Thymus (tissue), 11 donors: ENCODE measurements at regions not wholly inside any gene's neighbourhood (a gene's known extent, or its start where the extent isn't known, plus 50 kb on each side); places are given as distances from the start of the nearest gene placed in this dataset.

Source experiments
- DNase-seq, 9 donors: peaks; one replicate each; pipeline ENCODE4 v3.0.0-alpha.2; 2013; ENCODE audit warnings: low spot score in 9 of 9, low read depth in 6 of 9, missing footprints in 1 of 9
- H3K27ac ChIP-seq, 2 donors: one replicate each; pipeline ENCODE4 v1.5.1; 2013; ENCODE audit warnings: control low read depth in 1 of 2, low read depth in 1 of 2, low read length in 1 of 2, mild to moderate bottlenecking in 1 of 2, moderate library complexity in 1 of 2
- H3K27me3 ChIP-seq, 2 donors: one replicate each; pipeline ENCODE4 v1.5.1; 2013; ENCODE audit warnings: low read length in 1 of 2; ENCODE audit not compliant: control insufficient read depth in 2 of 2, insufficient read depth in 1 of 2
- H3K36me3 ChIP-seq, 2 donors: one replicate each; pipeline ENCODE4 v1.5.1; 2013; ENCODE audit warnings: low read length in 1 of 2, mild to moderate bottlenecking in 1 of 2, moderate library complexity in 1 of 2; ENCODE audit not compliant: control insufficient read depth in 2 of 2, insufficient read depth in 2 of 2
- H3K4me1 ChIP-seq, 2 donors: one replicate each; pipeline ENCODE4 v1.5.1; 2013; ENCODE audit warnings: low read length in 2 of 2; ENCODE audit not compliant: control insufficient read depth in 2 of 2, insufficient read depth in 2 of 2
- H3K4me3 ChIP-seq, 2 donors: one replicate each; pipeline ENCODE4 v1.5.1; 2013; ENCODE audit warnings: low read length in 2 of 2, control low read depth in 1 of 2, mild to moderate bottlenecking in 1 of 2
- H3K9me3 ChIP-seq, 2 donors: one replicate each; pipeline ENCODE4 v1.5.1; 2013; ENCODE audit warnings: low read length in 1 of 2, mild to moderate bottlenecking in 1 of 2; ENCODE audit not compliant: control insufficient read depth in 2 of 2, insufficient read depth in 1 of 2
- WGBS: extraction: QIAGEN DNeasy Blood & Tissue Kit; methylation state at CpG from one replicate; pipeline ENCODE4 v1.1.7; 2013; 5-methylcytosine and 5-hydroxymethylcytosine counted together
- donor health status: healthy.

DNA sequence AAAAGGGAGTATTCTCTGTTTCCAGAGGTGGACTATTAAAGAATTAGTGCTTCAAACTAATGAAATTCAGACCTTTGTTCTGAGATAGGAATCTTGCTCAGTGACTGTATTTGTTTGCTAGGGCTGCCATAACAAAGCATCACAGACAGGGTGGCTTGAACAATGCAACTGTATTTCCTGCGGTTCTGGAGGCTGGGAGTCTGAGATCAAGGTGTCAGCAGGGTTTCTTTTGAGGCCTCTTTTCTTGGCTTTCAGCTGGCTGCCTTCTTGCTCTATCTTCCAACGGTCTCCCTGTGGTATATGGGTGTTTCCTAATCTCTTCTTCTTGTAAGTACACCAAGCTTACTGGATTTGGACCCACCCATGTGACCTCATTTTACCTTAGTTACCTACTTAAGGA lies 264.6 kb upstream of the PROX1 start:
- WGBS: 65% methylated on average over 2 of the region's 2 CpGs
- H3K27me3 ChIP-seq: no peaks in the 10 kb centered on the region
- H3K4me3 ChIP-seq: no peak overlapping the region
- H3K4me1 ChIP-seq: no peaks in the 10 kb centered on the region
- H3K36me3 ChIP-seq: no peaks in the 10 kb centered on the region
- no peaks in the 10 kb centered on the region for H3K9me3 ChIP-seq
- no peak for DNase-seq
- H3K27ac ChIP-seq: no peak overlapping the region

DNA sequence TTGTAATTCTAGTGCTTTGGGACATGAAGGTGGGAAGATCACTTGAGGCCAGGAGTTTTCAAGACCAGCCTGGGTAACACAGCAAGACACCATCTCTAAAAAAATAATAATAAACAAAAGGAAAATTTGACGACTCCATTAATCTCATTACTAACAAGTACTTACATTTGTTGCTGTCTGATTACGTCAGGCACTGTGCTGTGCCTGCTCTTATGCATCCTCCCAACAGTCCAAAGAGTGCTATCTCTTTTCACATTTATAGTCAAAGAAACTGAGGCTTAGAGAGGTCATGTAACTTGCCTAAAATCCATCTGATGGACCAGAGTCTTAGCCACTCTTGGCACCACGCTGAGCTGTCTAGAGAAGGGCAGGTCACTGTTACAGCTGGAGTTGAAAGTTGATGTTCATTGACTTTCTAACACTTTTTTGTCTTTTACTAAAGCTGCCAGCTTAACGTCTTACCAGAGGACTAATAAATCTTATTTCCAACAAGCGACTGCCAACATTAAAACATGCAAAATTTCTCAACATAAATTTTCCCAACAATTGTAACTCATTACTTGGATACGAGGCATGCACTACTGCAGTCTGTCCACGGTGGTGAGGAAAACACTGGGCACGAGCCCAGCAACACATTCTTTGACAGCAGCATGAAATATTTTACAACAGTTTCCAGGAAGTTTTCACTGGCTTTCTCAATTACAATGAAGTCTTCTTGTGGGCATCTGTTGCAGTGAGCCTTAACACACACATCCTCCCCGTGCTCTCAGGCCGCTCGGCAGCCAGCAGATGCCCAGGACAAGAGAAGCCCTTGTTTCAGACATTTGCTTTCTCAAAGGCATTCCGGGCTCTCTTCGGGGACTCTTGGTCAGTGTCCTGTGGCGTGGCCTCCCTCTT lies 262.9 kb upstream of the PROX1 start:
- Histone ChIP-seq H3K27me3 (no peaks in the 10 kb centered on the region), H3K4me1 (no peaks in the 10 kb centered on the region), H3K27ac (no peak overlapping the region), H3K4me3 (no peak overlapping the region), H3K36me3 (no peaks in the 10 kb centered on the region), H3K9me3 (no peaks in the 10 kb centered on the region)
- WGBS: 30% methylated on average over 14 of the region's 14 CpGs
- no peak for DNase-seq

DNA sequence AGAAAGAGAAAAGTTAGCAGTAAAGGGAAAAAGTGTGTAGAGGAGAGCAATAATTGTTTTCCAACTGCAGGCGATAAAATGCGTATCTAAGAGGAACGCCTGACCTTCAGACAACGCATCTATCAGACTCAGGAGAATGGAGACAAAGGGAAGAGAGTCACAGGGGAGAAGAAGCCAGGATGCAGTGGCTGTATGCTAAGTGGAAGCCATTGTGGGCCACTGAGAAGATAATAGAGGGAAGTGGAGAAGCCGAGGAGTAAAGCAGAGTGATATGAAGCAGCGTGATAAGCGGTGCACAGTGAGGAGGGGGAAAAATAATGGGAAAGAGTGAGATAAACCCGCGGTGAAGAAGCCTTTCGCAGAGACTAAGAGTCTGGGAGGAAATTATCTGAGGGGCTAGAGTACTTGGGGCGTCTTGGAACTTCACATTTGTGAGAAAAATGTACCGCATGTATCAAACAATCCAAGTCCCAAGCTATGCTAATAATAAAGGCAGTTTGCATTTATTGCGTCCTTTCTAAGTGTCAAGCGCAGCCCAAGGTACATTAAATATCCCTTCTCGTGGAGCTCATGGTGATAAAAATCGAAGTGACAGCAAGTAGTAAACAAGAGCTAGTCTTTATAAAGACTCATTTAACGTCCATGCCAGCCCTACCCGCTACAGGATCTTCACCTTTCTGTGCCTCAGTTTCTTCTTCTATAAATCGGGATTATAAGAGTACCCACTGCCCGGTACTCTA lies 259.8 kb upstream of the PROX1 start:
- Histone ChIP-seq H3K27ac (no peak overlapping the region), H3K27me3 (no peaks in the 10 kb centered on the region), H3K4me3 (no peak overlapping the region), H3K9me3 (no peaks in the 10 kb centered on the region), H3K36me3 (no peaks in the 10 kb centered on the region), H3K4me1 (no peaks in the 10 kb centered on the region)
- DNase-seq: no peak
- WGBS: 90% methylated on average over 20 of the region's 20 CpGs

DNA sequence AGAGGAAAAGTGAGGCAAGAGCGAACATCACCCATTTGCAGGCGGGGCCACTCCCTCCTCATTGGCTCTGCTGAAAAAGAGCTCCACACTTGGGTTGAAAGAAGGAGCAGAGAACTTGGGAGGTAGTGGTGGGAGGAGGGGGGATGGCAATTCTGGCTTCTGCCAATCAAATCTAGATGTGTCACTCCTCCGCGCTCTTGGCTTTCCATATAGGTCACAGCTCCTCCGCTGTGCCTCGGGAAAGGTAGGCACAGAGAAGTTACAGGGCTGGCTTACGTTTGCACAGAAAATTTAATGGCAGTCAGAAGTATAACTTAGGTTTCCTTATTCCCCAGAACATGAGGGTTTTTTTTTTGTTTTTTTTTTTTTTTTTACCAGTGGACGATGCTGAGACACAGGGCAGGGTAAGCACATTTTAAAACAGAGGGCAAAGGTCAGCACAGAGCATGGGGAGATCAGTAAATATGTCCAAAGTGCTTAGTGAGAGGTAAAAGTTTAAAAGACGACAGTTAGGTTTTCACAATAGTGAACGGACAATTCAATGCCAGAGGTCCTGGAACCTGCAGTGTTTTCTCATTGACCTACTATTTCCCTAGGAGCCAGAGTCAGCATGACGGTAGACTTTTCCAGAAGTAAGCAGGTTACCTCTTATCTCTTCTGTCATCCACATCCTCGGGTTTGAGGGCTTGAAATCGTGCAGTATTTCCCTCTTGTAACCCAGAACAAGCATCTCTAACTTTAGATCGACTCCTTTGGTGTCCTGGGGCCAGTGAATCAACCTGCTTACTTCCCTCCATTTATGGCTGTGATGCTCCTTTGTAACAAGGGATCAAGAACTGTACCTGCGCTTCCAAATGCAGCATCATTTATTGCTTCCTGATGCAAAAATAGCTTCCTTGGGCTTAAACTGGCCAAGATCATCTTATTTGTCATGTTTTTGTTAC lies 258.9 kb upstream of the PROX1 start:
- no peaks in the 10 kb centered on the region for H3K4me1 ChIP-seq
- H3K27ac ChIP-seq: no peak overlapping the region
- H3K4me3 ChIP-seq: no peak overlapping the region
- no peaks in the 10 kb centered on the region for H3K9me3 ChIP-seq
- no peaks in the 10 kb centered on the region for H3K36me3 ChIP-seq
- 89% methylated on average over 15 of the region's 15 CpGs for WGBS
- no peaks in the 10 kb centered on the region for H3K27me3 ChIP-seq
- no peak for DNase-seq

DNA sequence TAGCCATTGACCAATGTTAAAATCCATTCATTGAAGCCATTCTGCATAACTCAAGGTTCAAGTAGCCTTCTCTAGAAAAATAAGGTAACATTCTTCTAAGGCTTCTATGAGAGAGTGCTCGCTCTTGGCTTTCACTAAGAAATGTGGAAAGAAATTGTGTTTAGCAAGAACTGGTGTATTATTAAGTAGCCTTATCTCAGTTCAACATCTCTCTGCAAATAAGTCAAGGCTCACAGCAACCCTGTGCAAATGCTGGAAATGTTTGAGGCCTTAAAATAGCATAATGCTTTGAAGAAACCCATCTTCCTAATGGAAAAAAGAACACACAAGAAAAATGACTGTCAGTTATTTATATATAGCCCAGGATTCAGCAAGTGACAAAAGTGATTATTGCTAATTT lies 254.1 kb upstream of the PROX1 start:
- no peak for DNase-seq
- Histone ChIP-seq H3K4me1 (no peaks in the 10 kb centered on the region), H3K9me3 (no peaks in the 10 kb centered on the region), H3K27ac (no peak overlapping the region), H3K27me3 (no peaks in the 10 kb centered on the region), H3K36me3 (no peaks in the 10 kb centered on the region), H3K4me3 (no peak overlapping the region)
- 99% methylated on average over 1 of the region's 1 CpG for WGBS

DNA sequence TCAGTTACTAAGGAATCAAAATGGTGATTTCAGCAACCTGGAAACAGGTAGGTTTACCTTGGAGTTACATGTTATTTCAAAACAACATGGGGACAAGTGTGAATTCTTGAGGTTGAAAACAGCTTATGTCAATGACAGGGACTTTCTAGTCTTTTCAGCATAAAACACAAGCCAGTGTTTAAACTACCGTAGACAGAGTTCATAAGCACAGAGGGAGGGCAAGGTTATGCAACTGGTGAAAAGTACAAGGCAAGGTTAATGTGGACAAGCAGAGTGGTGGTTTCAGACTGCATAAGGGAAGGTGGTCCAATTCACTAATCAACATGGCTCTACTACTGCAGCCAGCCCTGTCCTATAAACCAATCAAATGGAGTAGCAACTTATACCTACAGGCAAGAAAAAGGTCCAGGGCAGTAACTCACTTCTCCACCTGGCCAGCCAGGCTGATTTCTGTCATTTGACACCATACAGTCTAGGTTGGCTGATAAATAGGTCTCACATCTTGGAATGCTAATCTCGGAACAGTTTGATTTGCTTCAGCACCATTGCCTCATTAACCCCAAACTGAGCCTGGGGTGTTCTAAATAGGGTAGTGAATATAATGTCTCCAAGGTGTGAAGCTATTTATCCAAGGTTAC lies 250.3 kb upstream of the PROX1 start:
- DNase-seq: no peak
- H3K27me3 ChIP-seq: no peaks in the 10 kb centered on the region
- 93% methylated on average over 2 of the region's 2 CpGs for WGBS

DNA sequence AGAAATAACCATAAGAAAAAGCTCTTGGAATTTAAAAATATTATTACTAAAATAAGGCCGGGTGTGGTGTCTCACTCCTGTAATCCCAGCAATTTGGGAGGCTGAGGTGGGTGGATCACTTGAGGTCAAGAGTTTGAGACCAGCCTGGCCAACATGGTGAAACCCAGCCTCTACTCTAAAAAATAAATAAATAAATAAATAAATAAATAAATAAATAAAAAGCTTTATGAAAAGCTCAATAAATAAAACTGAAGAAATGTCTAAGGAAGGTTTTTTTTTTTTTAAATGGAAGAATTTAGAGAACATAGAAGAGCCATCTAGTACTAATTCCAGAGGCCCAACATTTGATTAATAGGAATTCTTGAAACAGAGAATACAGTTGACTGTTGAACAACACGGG lies 249.1 kb upstream of the PROX1 start:
- 90% methylated on average over 2 of the region's 2 CpGs for WGBS
- no peak for DNase-seq
- H3K4me1 ChIP-seq: no peaks in the 10 kb centered on the region
- no peaks in the 10 kb centered on the region for H3K36me3 ChIP-seq
- no peaks in the 10 kb centered on the region for H3K27me3 ChIP-seq
- no peaks in the 10 kb centered on the region for H3K9me3 ChIP-seq
- no peak overlapping the region for H3K27ac ChIP-seq
- H3K4me3 ChIP-seq: no peak overlapping the region

More for the DNA sequence above, 250.3 kb upstream of the PROX1 start:
- Histone ChIP-seq H3K4me3 (no peak overlapping the region), H3K36me3 (no peaks in the 10 kb centered on the region), H3K9me3 (no peaks in the 10 kb centered on the region), H3K4me1 (no peaks in the 10 kb centered on the region), H3K27ac (no peak overlapping the region)

DNA sequence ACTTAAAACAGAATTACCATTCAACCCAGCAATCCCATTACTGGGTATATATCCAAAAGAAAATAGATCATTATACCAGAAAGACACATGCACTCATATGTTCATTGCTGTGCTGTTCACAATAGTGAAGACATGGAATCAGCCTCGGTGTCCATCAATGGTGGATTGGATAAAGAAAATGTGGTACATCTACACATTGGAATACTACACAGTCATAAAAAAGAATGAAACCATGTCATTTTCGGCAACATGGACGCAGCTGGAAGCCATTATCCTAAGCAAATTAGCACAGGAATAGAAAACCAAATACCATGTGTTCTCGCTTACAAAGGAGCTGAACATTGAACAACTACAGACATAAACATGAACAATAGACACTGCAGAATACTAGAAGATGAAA lies 244.8 kb upstream of the PROX1 start:
- no peak overlapping the region for H3K4me3 ChIP-seq
- no peaks in the 10 kb centered on the region for H3K27me3 ChIP-seq
- no peaks in the 10 kb centered on the region for H3K36me3 ChIP-seq
- no peaks in the 10 kb centered on the region for H3K9me3 ChIP-seq
- H3K4me1 ChIP-seq: no peaks in the 10 kb centered on the region
- DNase-seq: no peak
- H3K27ac ChIP-seq: no peak overlapping the region
- WGBS: 84% methylated on average over 4 of the region's 4 CpGs
